ENCODE measurements at regions not wholly inside any gene's neighbourhood (a gene's known extent, or its start where the extent isn't known, plus 50 kb on each side); places are given as distances from the start of the nearest gene placed in this dataset.

DNA sequence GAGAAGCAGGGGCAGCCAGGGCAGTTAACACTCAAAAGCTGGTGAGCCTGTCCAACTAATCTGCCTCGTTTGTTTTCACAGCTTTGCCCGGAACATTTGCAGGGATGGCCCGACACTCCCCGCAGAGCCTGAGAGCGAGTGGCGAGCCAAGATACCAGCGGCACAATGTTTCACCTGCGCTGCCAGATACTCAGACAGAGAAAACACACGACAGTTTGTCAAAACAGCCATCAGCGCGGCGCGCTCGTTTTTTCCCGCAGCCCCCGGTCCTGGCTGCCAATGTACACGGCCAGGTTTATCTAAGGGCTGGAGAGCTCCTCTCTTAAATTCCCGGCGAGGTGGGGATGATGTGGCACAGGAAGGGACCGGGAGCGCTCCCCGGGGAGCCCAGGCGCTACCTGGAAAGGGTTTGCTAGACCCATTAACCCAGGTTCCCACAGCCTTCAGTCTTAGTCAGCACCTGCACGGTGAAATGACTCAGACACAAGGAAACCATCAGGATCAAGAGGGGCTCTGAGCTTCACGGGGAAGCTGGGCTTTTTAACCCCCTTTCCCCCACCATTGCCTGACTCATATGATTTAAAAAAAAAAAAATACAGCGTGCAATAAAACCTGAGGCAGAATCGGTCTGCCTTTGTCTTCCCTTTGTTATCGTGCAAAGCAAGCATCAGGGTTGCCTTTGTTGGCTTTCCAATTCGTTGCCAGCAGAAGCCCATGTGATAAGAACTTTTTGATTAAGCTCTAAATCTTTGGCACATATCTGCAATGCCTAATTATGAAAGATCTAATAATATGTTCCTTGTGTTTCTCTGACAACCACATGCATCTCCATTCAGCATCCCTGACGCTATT is 186.2 kb downstream of the EFNB2 start:
- intact Hi-C loops (cut with DNase I), result no loop called here
- Histone ChIP-seq H3K27me3 (peaks cover 0 to 18% of the 10 kb centered on the region in 2 donors), H3K27ac (no peak overlapping the region), H3K4me1 (peaks cover 10% of the 10 kb centered on the region), H3K36me3 (replicated peaks in 1 of 2; ENCODE audit: insufficient read depth in 1 of 2, low read depth in 2 of 2) (no peaks in the 10 kb centered on the region), H3K9me3 (no peaks in the 10 kb centered on the region), H3K4me3 (no peak overlapping the region)
- 1 to 5% methylated on average over 18 to 30 of the region's 30 CpGs for WGBS, 2 donors
- TF ChIP-seq POLR2A (IDR thresholded peaks at IDR 0.05), result no peak
- TF ChIP-seq, protein P1, sequence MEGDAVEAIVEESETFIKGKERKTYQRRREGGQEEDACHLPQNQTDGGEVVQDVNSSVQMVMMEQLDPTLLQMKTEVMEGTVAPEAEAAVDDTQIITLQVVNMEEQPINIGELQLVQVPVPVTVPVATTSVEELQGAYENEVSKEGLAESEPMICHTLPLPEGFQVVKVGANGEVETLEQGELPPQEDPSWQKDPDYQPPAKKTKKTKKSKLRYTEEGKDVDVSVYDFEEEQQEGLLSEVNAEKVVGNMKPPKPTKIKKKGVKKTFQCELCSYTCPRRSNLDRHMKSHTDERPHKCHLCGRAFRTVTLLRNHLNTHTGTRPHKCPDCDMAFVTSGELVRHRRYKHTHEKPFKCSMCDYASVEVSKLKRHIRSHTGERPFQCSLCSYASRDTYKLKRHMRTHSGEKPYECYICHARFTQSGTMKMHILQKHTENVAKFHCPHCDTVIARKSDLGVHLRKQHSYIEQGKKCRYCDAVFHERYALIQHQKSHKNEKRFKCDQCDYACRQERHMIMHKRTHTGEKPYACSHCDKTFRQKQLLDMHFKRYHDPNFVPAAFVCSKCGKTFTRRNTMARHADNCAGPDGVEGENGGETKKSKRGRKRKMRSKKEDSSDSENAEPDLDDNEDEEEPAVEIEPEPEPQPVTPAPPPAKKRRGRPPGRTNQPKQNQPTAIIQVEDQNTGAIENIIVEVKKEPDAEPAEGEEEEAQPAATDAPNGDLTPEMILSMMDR (IDR thresholded peaks at IDR 0.05), result no peak
- DNase-seq (peak in 2 of 4 donors; percentile 22 to 35), ATAC-seq (no peak)

DNA sequence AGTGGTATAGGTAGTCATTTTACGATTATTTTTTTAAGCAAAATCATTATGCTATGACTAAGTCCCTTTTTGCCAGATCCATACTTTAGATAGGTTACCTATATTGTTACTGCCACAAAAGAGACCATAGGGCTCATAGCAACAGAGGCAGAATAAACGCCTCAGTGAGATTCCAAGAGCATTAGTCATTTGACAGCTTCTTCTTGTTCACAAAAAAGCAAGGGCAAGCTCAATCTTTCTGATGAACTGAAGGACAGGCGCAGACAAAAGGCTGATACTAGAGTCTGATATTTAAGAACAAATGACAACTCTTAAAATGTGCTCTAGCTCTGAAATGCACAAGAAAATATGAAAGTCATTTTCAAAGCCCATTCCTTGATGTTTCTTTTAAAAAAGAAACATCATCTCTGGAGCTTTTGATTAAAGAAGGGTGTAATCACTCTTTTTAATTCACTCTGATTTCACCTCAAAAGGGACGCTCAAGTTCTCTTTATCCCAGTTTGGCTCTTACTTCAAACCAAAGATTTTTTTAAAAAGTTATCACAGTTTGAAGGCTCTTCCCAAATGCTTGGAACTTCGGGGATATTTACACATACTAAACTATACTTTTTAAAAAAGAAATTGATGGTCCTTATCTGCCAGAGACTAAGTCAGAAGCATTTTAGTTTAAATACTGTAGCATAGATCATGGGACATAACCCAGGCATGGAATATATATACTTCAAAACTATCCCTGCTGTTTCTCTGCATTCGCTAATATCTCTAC is 187.2 kb downstream of the EFNB2 start:
- H3K36me3 ChIP-seq (replicated peaks in 1 of 2; ENCODE audit: insufficient read depth in 1 of 2, low read depth in 2 of 2), result no peaks in the 10 kb centered on the region
- ATAC-seq, result no peak
- H3K4me1 ChIP-seq, result peaks cover 10% of the 10 kb centered on the region
- H3K4me3 ChIP-seq, result no peak overlapping the region
- H3K27me3 ChIP-seq, result peaks cover 0 to 18% of the 10 kb centered on the region in 2 donors
- WGBS, 2 donors, result 52 to 61% methylated on average over 6 of the region's 6 CpGs
- TF ChIP-seq, protein P1 (IDR thresholded peaks at IDR 0.05), result no peak
- no peak for TF ChIP-seq POLR2A (IDR thresholded peaks at IDR 0.05)
- DNase-seq, result no peak
- no peaks in the 10 kb centered on the region for H3K9me3 ChIP-seq
- H3K27ac ChIP-seq, result no peak overlapping the region
- intact Hi-C loops (cut with DNase I), result no loop called here

DNA sequence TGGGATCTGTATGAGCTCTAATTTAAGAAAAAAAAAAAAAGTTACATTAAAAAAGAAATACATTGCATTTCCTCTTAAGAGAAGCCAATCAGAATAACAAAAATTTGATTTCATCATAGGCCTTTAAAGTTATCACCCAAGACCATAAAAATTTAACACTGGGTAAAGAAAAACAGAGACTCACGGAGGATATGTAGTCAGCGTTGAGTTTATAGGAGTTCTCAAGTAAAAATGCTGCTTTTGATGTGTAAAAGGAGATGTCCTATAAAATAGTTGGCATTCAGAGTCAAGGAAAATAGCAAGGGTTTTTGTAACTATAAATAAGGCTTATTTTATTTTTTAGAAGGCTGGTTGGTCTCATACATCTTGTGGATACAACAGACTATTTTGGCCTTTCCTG is 191.1 kb downstream of the EFNB2 start:
- H3K27ac ChIP-seq, result no peak overlapping the region
- 86 to 94% methylated on average over 2 of the region's 2 CpGs for WGBS, 2 donors
- no peaks in the 10 kb centered on the region for H3K9me3 ChIP-seq
- intact Hi-C loops (cut with DNase I), result no loop called here
- no peak overlapping the region for H3K4me3 ChIP-seq
- no peak for ATAC-seq
- TF ChIP-seq POLR2A (IDR thresholded peaks at IDR 0.05), result no peak
- TF ChIP-seq, protein P1 (IDR thresholded peaks at IDR 0.05), result no peak
- no peaks in the 10 kb centered on the region for H3K36me3 ChIP-seq (replicated peaks in 1 of 2; ENCODE audit: insufficient read depth in 1 of 2, low read depth in 2 of 2)
- peaks cover 0 to 18% of the 10 kb centered on the region in 2 donors for H3K27me3 ChIP-seq
- peaks cover 6% of the 10 kb centered on the region for H3K4me1 ChIP-seq
- no peak for DNase-seq

DNA sequence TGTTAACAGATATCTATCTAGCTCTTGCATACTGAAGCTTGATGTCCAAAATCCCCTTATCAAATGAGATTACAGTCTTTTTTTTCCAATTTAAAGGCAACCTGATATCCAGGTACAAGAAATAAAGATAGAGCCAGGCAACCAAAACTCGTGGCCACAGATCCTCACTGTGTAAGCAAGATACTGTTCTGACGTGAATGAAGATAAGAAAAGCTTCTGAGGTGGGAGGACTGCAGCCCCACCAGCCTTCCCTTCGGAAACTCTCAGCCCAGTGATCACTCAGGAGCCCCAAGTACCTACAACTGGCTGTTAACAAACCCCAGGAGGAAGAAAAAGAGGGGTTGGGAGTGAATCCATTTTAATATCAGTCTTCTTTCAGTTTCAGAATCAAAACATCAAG is 191.6 kb downstream of the EFNB2 start:
- no peak for ATAC-seq
- intact Hi-C loops (cut with DNase I), result no loop called here
- peaks cover 1% of the 10 kb centered on the region for H3K4me1 ChIP-seq
- DNase-seq, result no peak
- H3K27me3 ChIP-seq, result peaks cover 0 to 16% of the 10 kb centered on the region in 2 donors
- no peaks in the 10 kb centered on the region for H3K36me3 ChIP-seq (replicated peaks in 1 of 2; ENCODE audit: insufficient read depth in 1 of 2, low read depth in 2 of 2)
- H3K27ac ChIP-seq, result no peak overlapping the region
- no peak overlapping the region for H3K4me3 ChIP-seq
- 24 to 28% methylated on average over 3 of the region's 3 CpGs for WGBS, 2 donors
- H3K9me3 ChIP-seq, result peaks cover 0 to 2% (median 0%) of the 10 kb centered on the region in 3 donors
- no peak for TF ChIP-seq POLR2A (IDR thresholded peaks at IDR 0.05)
- TF ChIP-seq, protein P1 (IDR thresholded peaks at IDR 0.05), result no peak
